Tibial nerve (tissue), 4 donors: ENCODE measurements at regions not wholly inside any gene's neighbourhood (a gene's known extent, or its start where the extent isn't known, plus 50 kb on each side); places are given as distances from the start of the nearest gene placed in this dataset.
"Not testable (repeated sequence)": the region's sequence is repeated elsewhere in the genome, so short reads cannot be mapped to it uniquely, and the experiment has no call there.

Experiments
- CTCF ChIP-seq, 5 experiments: fragments of 200-600 bp in 3 of 5; fragments of 450-650 bp in 2 of 5; sonication (generic) in 3 of 5; IDR thresholded peaks; one replicate each; pipeline ENCODE4 v1.5.1; 2016 to 2019; ENCODE audit warnings: antibody characterized with exemption in 5 of 5, mild to moderate bottlenecking in 3 of 5, moderate library complexity in 2 of 5
- EP300 ChIP-seq, 2 donors: sonication (generic); formaldehyde crosslinking; IDR thresholded peaks; one replicate each; pipeline ENCODE4 v1.6.1; 2017; ENCODE audit warnings: antibody characterized with exemption in 2 of 2, mild to moderate bottlenecking in 1 of 2
- POLR2A ChIP-seq, 2 donors: fragments of 450-650 bp; IDR thresholded peaks; one replicate each; pipeline ENCODE4 v1.6.1; 2017; ENCODE audit warnings: antibody characterized with exemption in 2 of 2, mild to moderate bottlenecking in 2 of 2, moderate library complexity in 2 of 2

GRCh38 chr12:31199476-31199875 lies 125.8 kb downstream of the DDX11 start:
- TF ChIP-seq CTCF, POLR2A, EP300 (IDR thresholded peaks at IDR 0.05): not testable (repeated sequence)
